IMR-90 (cell line): ENCODE measurements at regions not wholly inside any gene's neighbourhood (a gene's known extent, or its start where the extent isn't known, plus 50 kb on each side); places are given as distances from the start of the nearest gene placed in this dataset.

ENCODE experiments used
- ATAC-seq: fragments of 200-7000 bp; cut with Tn5 transposase; 2 replicates; pipeline ENCODE4 v1.9.1; 2020; ENCODE audit warnings: low read depth, mild to moderate bottlenecking, moderate library complexity
- BruUV-seq: library from RNA; stranded (reverse); fragments of 400-500 nt; replicated peaks from 2 replicates; lab custom pipeline; 2021; lab: Mats Ljungman, UMichigan
- CTCF ChIA-PET: fragments of 300-600 bp; formaldehyde crosslinking; extraction: SDS; loops from one replicate; lab custom pipeline; 2021; ENCODE audit warnings: antibody characterized with exemption; lab: Yijun Ruan, JAX
- POLR2A ChIA-PET: fragments of 300-600 bp; sonication (Branson Sonifier 250); formaldehyde crosslinking; loops from one replicate; lab custom pipeline; 2022; ENCODE audit warnings: antibody characterized with exemption; ENCODE audit not compliant: unreplicated experiment; lab: Charles Lee
- DNase-seq: peaks from one replicate; pipeline ENCODE4 v3.0.0; 2013
- H2AFZ ChIP-seq: replicated peaks from 2 replicates; pipeline ENCODE3; 2013; ENCODE audit warnings: low read length, mild to moderate bottlenecking; ENCODE audit not compliant: poor library complexity
- H2AK5ac ChIP-seq: 2 replicates; pipeline ENCODE4 v1.6.1; 2013; ENCODE audit warnings: low read depth, low read length, inconsistent platforms
- H2AK9ac ChIP-seq: replicated peaks from 2 replicates; pipeline ENCODE3; 2013; ENCODE audit warnings: mild to moderate bottlenecking, low read depth, low read length, moderate library complexity; ENCODE audit not compliant: poor library complexity
- H2BK120ac ChIP-seq: 2 replicates; pipeline ENCODE4 v1.6.1; 2013; ENCODE audit warnings: low read depth, low read length, inconsistent platforms
- H2BK15ac ChIP-seq: 3 replicates; pipeline ENCODE4 v1.6.1; 2013; ENCODE audit warnings: low read depth, low read length, inconsistent platforms
- H2BK20ac ChIP-seq: 2 replicates; pipeline ENCODE4 v1.6.1; 2013; ENCODE audit warnings: low read depth, mild to moderate bottlenecking, inconsistent platforms, low read length, moderate library complexity
- H2BK5ac ChIP-seq: 2 replicates; pipeline ENCODE4 v1.6.1; 2013; ENCODE audit warnings: mild to moderate bottlenecking, low read depth, low read length, inconsistent platforms; ENCODE audit not compliant: poor library complexity, severe bottlenecking
- H3K14ac ChIP-seq: replicated peaks from 2 replicates; pipeline ENCODE4 v1.6.1; 2013; ENCODE audit warnings: low read depth, low read length, inconsistent platforms
- H3K18ac ChIP-seq: 2 replicates; pipeline ENCODE4 v1.6.1; 2013; ENCODE audit warnings: low read depth, low read length, control low read depth
- H3K23ac ChIP-seq: 2 replicates; pipeline ENCODE4 v1.6.1; 2013; ENCODE audit warnings: low read depth, low read length, inconsistent platforms
- H3K27ac ChIP-seq: 2 replicates; pipeline ENCODE4 v1.5.1; 2013; ENCODE audit warnings: mild to moderate bottlenecking, control low read depth, low read length; ENCODE audit not compliant: insufficient read depth
- H3K27me3 ChIP-seq: 2 replicates; pipeline ENCODE4 v1.6.1; 2013; ENCODE audit warnings: low read length; ENCODE audit not compliant: control insufficient read depth, insufficient read depth
- H3K36me3 ChIP-seq: 2 replicates; pipeline ENCODE4 v1.6.1; 2013; ENCODE audit warnings: low read length, mixed read lengths; ENCODE audit not compliant: control insufficient read depth, insufficient read depth
- H3K4ac ChIP-seq: 2 replicates; pipeline ENCODE4 v1.6.1; 2013; ENCODE audit warnings: low read depth, low read length, inconsistent platforms
- H3K4me1 ChIP-seq: 2 replicates; pipeline ENCODE4 v1.6.1; 2013; ENCODE audit warnings: low read length, mixed read lengths; ENCODE audit not compliant: control insufficient read depth, insufficient read depth
- H3K4me2 ChIP-seq: 2 replicates; pipeline ENCODE4 v1.6.1; 2013; ENCODE audit warnings: low read depth, mild to moderate bottlenecking, control low read depth, low read length, moderate library complexity
- H3K4me3 ChIP-seq: 2 replicates; pipeline ENCODE4 v1.5.1; 2013; ENCODE audit warnings: low read depth, mild to moderate bottlenecking, control low read depth, low read length, moderate library complexity; ENCODE audit not compliant: insufficient read depth
- H3K56ac ChIP-seq: 2 replicates; pipeline ENCODE4 v1.6.1; 2013; ENCODE audit warnings: low read length, inconsistent platforms; ENCODE audit not compliant: insufficient read depth; ENCODE audit errors: extremely low read depth
- H3K79me1 ChIP-seq, 2 experiments: 2 replicates each; pipeline ENCODE4 v1.6.1; 2013; ENCODE audit warnings: low read length in 2 of 2, inconsistent platforms in 1 of 2, low read depth in 1 of 2
- H3K9ac ChIP-seq: 2 replicates; pipeline ENCODE4 v1.6.1; 2013; ENCODE audit warnings: low read depth, low read length, control low read depth
- H3K9me1 ChIP-seq: 2 replicates; pipeline ENCODE4 v1.6.1; 2013; ENCODE audit warnings: low read length, inconsistent platforms; ENCODE audit not compliant: insufficient read depth
- H3K9me3 ChIP-seq: 2 replicates; pipeline ENCODE4 v1.6.1; 2013; ENCODE audit warnings: low read length; ENCODE audit not compliant: control insufficient read depth, insufficient read depth
- H4K20me1 ChIP-seq: 2 replicates; pipeline ENCODE4 v1.6.1; 2013; ENCODE audit warnings: low read length, inconsistent platforms; ENCODE audit not compliant: insufficient read depth
- H4K5ac ChIP-seq: 2 replicates; pipeline ENCODE4 v1.6.1; 2013; ENCODE audit warnings: mild to moderate bottlenecking, low read depth, low read length, control low read depth
- H4K8ac ChIP-seq, 2 experiments: 2 replicates each; pipeline ENCODE4 v1.6.1; 2013; ENCODE audit warnings: low read depth in 2 of 2, low read length in 2 of 2, control low read depth in 1 of 2, inconsistent platforms in 1 of 2
- H4K91ac ChIP-seq: 2 replicates; pipeline ENCODE4 v1.6.1; 2013; ENCODE audit warnings: low read depth, low read length, inconsistent platforms; ENCODE audit not compliant: insufficient read depth
- BHLHE40 ChIP-seq: fragments of 150-350 bp; IDR thresholded peaks from 2 replicates; pipeline ENCODE4 v1.6.1; 2016; ENCODE audit warnings: mild to moderate bottlenecking, low read depth, low read length
- CEBPB ChIP-seq: IDR thresholded peaks from 2 replicates; pipeline ENCODE4 v1.6.1; 2012; ENCODE audit warnings: low read depth, low read length, improper control_type of control experiment
- CHD1 ChIP-seq: IDR thresholded peaks from 2 replicates; pipeline ENCODE4 v1.6.1; 2012; ENCODE audit warnings: low read depth, low read length, improper control_type of control experiment
- CTCF ChIP-seq: conservative IDR thresholded peaks from 2 replicates; pipeline ENCODE4 v1.5.1; 2012; ENCODE audit warnings: mild to moderate bottlenecking, low read depth, low read length, improper control_type of control experiment
- ELK1 ChIP-seq: fragments of 150-350 bp; IDR thresholded peaks from 2 replicates; pipeline ENCODE4 v1.6.1; 2016; ENCODE audit warnings: low read depth, mild to moderate bottlenecking, low read length, moderate library complexity, borderline replicate concordance
- MAFK ChIP-seq: IDR thresholded peaks from 2 replicates; pipeline ENCODE4 v1.6.1; 2012; ENCODE audit warnings: low read depth, low read length, improper control_type of control experiment
- MAZ ChIP-seq: IDR thresholded peaks from 2 replicates; pipeline ENCODE4 v1.6.1; 2012; ENCODE audit warnings: low read depth, mild to moderate bottlenecking, low read length, improper control_type of control experiment, moderate library complexity, borderline replicate concordance
- NFE2L2 ChIP-seq: fragments of 150-350 bp; IDR thresholded peaks from 2 replicates; pipeline ENCODE4 v1.6.1; 2016; ENCODE audit warnings: low read depth, mild to moderate bottlenecking, low read length
- POLR2A ChIP-seq: IDR thresholded peaks from 2 replicates; pipeline ENCODE4 v1.6.1; 2012; ENCODE audit warnings: mild to moderate bottlenecking, low read depth, low read length
- RAD21 ChIP-seq: IDR thresholded peaks from 2 replicates; pipeline ENCODE4 v1.6.1; 2012; ENCODE audit warnings: low read length, improper control_type of control experiment
- RFX5 ChIP-seq: IDR thresholded peaks from 2 replicates; pipeline ENCODE4 v1.8.0; 2012; ENCODE audit warnings: low read depth, mild to moderate bottlenecking, low read length, moderate library complexity
- SMC3 ChIP-seq: fragments of 150-350 bp; IDR thresholded peaks from 2 replicates; pipeline ENCODE4 v1.6.1; 2016; ENCODE audit warnings: low read depth, mild to moderate bottlenecking, antibody characterized with exemption, low read length, moderate library complexity
- WGBS, 2 experiments: methylation state at CpG; one replicate each; pipeline versions ENCODE4 v1.1.5 to v1.1.7; 2013; ENCODE audit warnings: missing lambda C conversion rate in 2 of 2; ENCODE audit not compliant: insufficient read length in 1 of 2; ENCODE audit errors: extremely low coverage in 2 of 2; 5-methylcytosine and 5-hydroxymethylcytosine counted together
- dilution Hi-C: fragments of 300-500 bp; cut with HindIII; formaldehyde crosslinking; loops from one replicate; pipeline ENCODE4 v1.14.3; 2018; ENCODE audit warnings: low sequenced_read_pairs; ENCODE audit not compliant: unreplicated experiment
- in situ Hi-C: fragments of 300-500 bp; cut with MboI; formaldehyde crosslinking; loops from 3 replicates; pipeline ENCODE4 v1.14.3; 2019; ENCODE audit warnings: low sequenced_read_pairs, inconsistent platforms, mixed read lengths
- intact Hi-C: fragments of 100-400 bp; cut with micrococcal nuclease; formaldehyde crosslinking; loops from 2 replicates; pipeline ENCODE4 v1.10.0; 2022

GRCh38 chr5:125276096-125276495 lies 529.7 kb upstream of the ZNF608 start:
- no peak overlapping the region for H3K4me2 ChIP-seq
- ChIA-PET CTCF (no interaction called here), POLR2A (no interaction called here)
- H3K79me1 ChIP-seq, result no peaks in the 10 kb centered on the region
- H3K27ac ChIP-seq, result no peak overlapping the region
- H2AFZ ChIP-seq, result no peak overlapping the region
- ATAC-seq, result no peak
- peak overlapping the region; percentile 20; the same call in 1 of the 2 replicates for H2BK120ac ChIP-seq
- peaks cover 2% of the 10 kb centered on the region; the same call in 1 of the 2 replicates for H3K4me1 ChIP-seq
- no TSS peak for BruUV-seq
- no peak for DNase-seq
- H3K4ac ChIP-seq, result peak overlapping the region; percentile 14; the same call in 1 of the 2 replicates
- H2AK5ac ChIP-seq, result peak overlapping the region; percentile 29
- no peak overlapping the region for H3K14ac ChIP-seq
- H3K18ac ChIP-seq, result no peak overlapping the region
- H3K27me3 ChIP-seq, result no peaks in the 10 kb centered on the region
- no peak overlapping the region for H4K8ac ChIP-seq
- 100% methylated on average over 1 of the region's 2 CpGs; no CpG with 5 or more reads in 1 of the 2 experiments for WGBS, 2 experiments
- in situ Hi-C loops, result no loop called here
- no peak overlapping the region for H2AK9ac ChIP-seq
- H3K4me3 ChIP-seq, result no peak overlapping the region
- H4K5ac ChIP-seq, result no peak overlapping the region
- no peak overlapping the region for H4K91ac ChIP-seq
- H4K20me1 ChIP-seq, result no peaks in the 10 kb centered on the region
- H2BK20ac ChIP-seq, result peak overlapping the region; percentile 50; the same call in 1 of the 2 replicates
- no peak overlapping the region for H3K56ac ChIP-seq
- no peak overlapping the region for H2BK5ac ChIP-seq
- intact Hi-C loops, result no loop called here
- H3K36me3 ChIP-seq, result no peaks in the 10 kb centered on the region
- H3K9me3 ChIP-seq, result no peaks in the 10 kb centered on the region
- H3K9me1 ChIP-seq, result 0 out of 2 replicates have a peak, but pooled peaks cover 2% of the 10 kb centered on the region
- TF ChIP-seq CEBPB (no peak), CTCF (no peak), MAFK (no peak), MAZ (no peak), POLR2A (no peak), BHLHE40 (no peak), CHD1 (no peak), NFE2L2 (no peak), ELK1 (no peak), RFX5 (no peak), SMC3 (no peak), RAD21 (no peak)
- H2BK15ac ChIP-seq, result peak overlapping the region; percentile 47; the same call in 1 of the 3 replicates
- no peak overlapping the region for H3K23ac ChIP-seq
- dilution Hi-C loops, result no loop called here
- H3K9ac ChIP-seq, result no peak overlapping the region
